HEK293 (cell line): ENCODE measurements at regions not wholly inside any gene's neighbourhood (a gene's known extent, or its start where the extent isn't known, plus 50 kb on each side); places are given as distances from the start of the nearest gene placed in this dataset.

Experiments used
- CTCF ChIA-PET: fragments of 350-600 bp; formaldehyde crosslinking; extraction: SDS; loops from one replicate; lab custom pipeline; 2021; ENCODE audit warnings: antibody characterized with exemption; lab: Yijun Ruan, JAX
- POLR2A ChIA-PET: fragments of 300-600 bp; formaldehyde crosslinking; extraction: SDS; loops from one replicate; lab custom pipeline; 2020; ENCODE audit warnings: antibody characterized with exemption, inconsistent platforms; lab: Yijun Ruan, JAX
- H3K27ac ChIP-seq: fragments of 200-500 bp; sonication (Bioruptor generic); 2 replicates; pipeline ENCODE4 v1.5.1; 2014; ENCODE audit warnings: low read depth, low read length, control low read depth, inconsistent platforms; ENCODE audit errors: extremely low read depth
- H3K36me3 ChIP-seq, 2 experiments: fragments of 200-500 bp in 1 of 2; sonication (Bioruptor generic) in 1 of 2; 1 replicate in 1 of 2; 2 replicates in 1 of 2; pipeline ENCODE4 v1.5.1; 2014 to 2017; ENCODE audit warnings: inconsistent platforms in 2 of 2, low read length in 2 of 2; ENCODE audit not compliant: control insufficient read depth in 2 of 2, insufficient read depth in 1 of 2
- H3K4me1 ChIP-seq: fragments of 200-500 bp; sonication (Bioruptor generic); 2 replicates; pipeline ENCODE4 v1.5.1; 2014; ENCODE audit warnings: mild to moderate bottlenecking, low read length, inconsistent platforms; ENCODE audit not compliant: control insufficient read depth, insufficient read depth
- H3K4me3 ChIP-seq: 2 replicates; pipeline ENCODE4 v1.5.1; 2011; ENCODE audit warnings: low read depth, mild to moderate bottlenecking, control low read depth, low read length, moderate library complexity
- H3K9me3 ChIP-seq: fragments of 200-500 bp; sonication (Bioruptor generic); 2 replicates; pipeline ENCODE4 v1.5.1; 2014; ENCODE audit warnings: low read depth, low read length, inconsistent platforms; ENCODE audit not compliant: control insufficient read depth, insufficient read depth
- CTCF ChIP-seq: fragments of 450-650 bp; formaldehyde crosslinking; IDR thresholded peaks from 2 replicates; pipeline ENCODE4 v1.5.1; 2016; ENCODE audit warnings: missing biosample characterization, missing genetic modification characterization
- PBX3 ChIP-seq: sonication (generic); formaldehyde crosslinking; IDR thresholded peaks from 2 replicates; pipeline ENCODE4 v1.8.1; 2022; ENCODE audit warnings: mild to moderate bottlenecking, moderate library complexity, missing genetic modification reagents
- REPIN1 ChIP-seq: fragments of 450-650 bp; formaldehyde crosslinking; IDR thresholded peaks from 2 replicates; pipeline ENCODE4 v1.5.1; 2017; ENCODE audit warnings: missing biosample characterization, missing genetic modification characterization, low read depth
- SP3 ChIP-seq: fragments of 450-650 bp; formaldehyde crosslinking; IDR thresholded peaks from 2 replicates; pipeline ENCODE4 v1.5.1; 2016; ENCODE audit warnings: missing biosample characterization, missing genetic modification characterization
- ZBTB20 ChIP-seq: fragments of 450-650 bp; formaldehyde crosslinking; IDR thresholded peaks from 2 replicates; pipeline ENCODE4 v1.5.1; 2016; ENCODE audit warnings: missing biosample characterization, missing genetic modification characterization
- ZBTB21 ChIP-seq: fragments of 450-650 bp; formaldehyde crosslinking; IDR thresholded peaks from 2 replicates; pipeline ENCODE4 v1.5.1; 2017; ENCODE audit warnings: missing biosample characterization, missing genetic modification characterization
- ZFHX2 ChIP-seq: fragments of 450-650 bp; formaldehyde crosslinking; conservative IDR thresholded peaks from 2 replicates; pipeline ENCODE4 v1.5.1; 2016; ENCODE audit warnings: missing biosample characterization, missing genetic modification characterization
- ZFP3 ChIP-seq: fragments of 450-650 bp; formaldehyde crosslinking; IDR thresholded peaks from 2 replicates; pipeline ENCODE4 v1.5.1; 2016; ENCODE audit warnings: low read depth, missing biosample characterization, missing genetic modification characterization
- ZNF114 ChIP-seq: fragments of 450-650 bp; formaldehyde crosslinking; IDR thresholded peaks from 2 replicates; pipeline ENCODE4 v1.5.0; 2017; ENCODE audit warnings: missing biosample characterization, missing genetic modification characterization
- ZNF121 ChIP-seq: fragments of 450-650 bp; formaldehyde crosslinking; IDR thresholded peaks from 2 replicates; pipeline ENCODE4 v1.5.1; 2016; ENCODE audit warnings: missing biosample characterization, missing genetic modification characterization
- ZNF138 ChIP-seq: fragments of 450-650 bp; formaldehyde crosslinking; IDR thresholded peaks from 2 replicates; pipeline ENCODE4 v1.5.1; 2016; ENCODE audit warnings: missing biosample characterization, missing genetic modification characterization, borderline replicate concordance
- ZNF2 ChIP-seq: fragments of 450-650 bp; formaldehyde crosslinking; IDR thresholded peaks from 2 replicates; pipeline ENCODE4 v1.5.1; 2016; ENCODE audit warnings: missing biosample characterization, missing genetic modification characterization
- ZNF202 ChIP-seq: fragments of 450-650 bp; formaldehyde crosslinking; IDR thresholded peaks from 2 replicates; pipeline ENCODE4 v1.5.1; 2016; ENCODE audit warnings: missing biosample characterization, missing genetic modification characterization, borderline replicate concordance
- ZNF26 ChIP-seq: fragments of 450-650 bp; formaldehyde crosslinking; IDR thresholded peaks from 2 replicates; pipeline ENCODE4 v1.5.1; 2016; ENCODE audit warnings: missing biosample characterization, missing genetic modification characterization
- ZNF354C ChIP-seq: fragments of 450-650 bp; formaldehyde crosslinking; IDR thresholded peaks from 2 replicates; pipeline ENCODE4 v1.5.1; 2016; ENCODE audit warnings: missing biosample characterization, missing genetic modification characterization, low read depth, borderline replicate concordance
- ZNF394 ChIP-seq: fragments of 450-650 bp; formaldehyde crosslinking; IDR thresholded peaks from 2 replicates; pipeline ENCODE4 v1.5.1; 2016; ENCODE audit warnings: missing biosample characterization, missing genetic modification characterization, mild to moderate bottlenecking, moderate library complexity, borderline replicate concordance
- ZNF404 ChIP-seq: fragments of 450-650 bp; formaldehyde crosslinking; IDR thresholded peaks from 2 replicates; pipeline ENCODE4 v1.5.1; 2017; ENCODE audit warnings: missing biosample characterization, missing genetic modification characterization
- ZNF449 ChIP-seq: fragments of 450-650 bp; formaldehyde crosslinking; IDR thresholded peaks from 2 replicates; pipeline ENCODE4 v1.5.1; 2017; ENCODE audit warnings: missing biosample characterization, mild to moderate bottlenecking, missing genetic modification characterization, moderate library complexity
- ZNF488 ChIP-seq: fragments of 450-650 bp; formaldehyde crosslinking; IDR thresholded peaks from 2 replicates; pipeline ENCODE4 v1.5.1; 2016; ENCODE audit warnings: missing biosample characterization, missing genetic modification characterization
- ZNF513 ChIP-seq: fragments of 450-650 bp; IDR thresholded peaks from 2 replicates; pipeline ENCODE4 v1.5.1; 2018; ENCODE audit warnings: missing biosample characterization, missing genetic modification characterization
- ZNF610 ChIP-seq: fragments of 450-650 bp; formaldehyde crosslinking; IDR thresholded peaks from 2 replicates; pipeline ENCODE4 v1.5.1; 2016; ENCODE audit warnings: missing biosample characterization, missing genetic modification characterization, borderline replicate concordance
- ZNF626 ChIP-seq: fragments of 450-650 bp; sonication (Bioruptor Pico); formaldehyde crosslinking; IDR thresholded peaks from 2 replicates; pipeline ENCODE4 v1.5.1; 2018; ENCODE audit warnings: missing biosample characterization, missing genetic modification characterization, inconsistent platforms
- ZNF704 ChIP-seq: fragments of 450-650 bp; formaldehyde crosslinking; IDR thresholded peaks from 2 replicates; pipeline ENCODE4 v1.5.1; 2016; ENCODE audit warnings: missing biosample characterization, missing genetic modification characterization
- ZNF707 ChIP-seq: fragments of 450-650 bp; formaldehyde crosslinking; IDR thresholded peaks from 2 replicates; pipeline ENCODE4 v1.5.1; 2016; ENCODE audit warnings: missing biosample characterization, missing genetic modification characterization
- ZNF776 ChIP-seq: fragments of 450-650 bp; formaldehyde crosslinking; IDR thresholded peaks from 2 replicates; pipeline ENCODE4 v1.5.0; 2017; ENCODE audit warnings: missing biosample characterization, missing genetic modification characterization, borderline replicate concordance
- ZNF837 ChIP-seq: fragments of 450-650 bp; formaldehyde crosslinking; IDR thresholded peaks from 2 replicates; pipeline ENCODE4 v1.5.1; 2016; ENCODE audit warnings: missing biosample characterization, missing genetic modification characterization

- ChIA-PET POLR2A (no interaction called here), CTCF (no interaction called here)
- Histone ChIP-seq H3K27ac (no peak overlapping the region), H3K4me3 (no peak overlapping the region), H3K36me3 (no peaks in the 10 kb centered on the region)
- TF ChIP-seq ZFHX2 (tag by site-specific recombination) (no peak), ZNF610 (tag by site-specific recombination) (no peak), ZNF837 (tag by site-specific recombination) (no peak), ZNF626 (no peak), ZNF704 (tag by site-specific recombination) (no peak), ZNF121 (tag by site-specific recombination) (no peak), ZNF354C (tag by site-specific recombination) (no peak), ZNF776 (no peak), ZNF394 (tag by site-specific recombination) (no peak), ZBTB20 (tag by site-specific recombination) (no peak), ZNF404 (tag by site-specific recombination) (no peak), PBX3 (no peak), ZNF449 (tag by site-specific recombination) (no peak), ZBTB21 (tag by site-specific recombination) (no peak), ZNF513 (tag by site-specific recombination) (no peak), ZFP3 (tag by site-specific recombination) (no peak), ZNF114 (tag by site-specific recombination) (no peak), SP3 (tag by site-specific recombination) (no peak), ZNF707 (no peak)
- TF ChIP-seq, all 188 proteins: peak for 0
- Histone ChIP-seq H3K4me1 (no peaks in the 10 kb centered on the region), H3K9me3 (no peaks in the 10 kb centered on the region)
Observed at GRCh38 chr5:167242701-167243100, 1048.7 kb upstream of the WWC1 start.

- Histone ChIP-seq H3K4me1 (no peaks in the 10 kb centered on the region), H3K27ac (no peak overlapping the region), H3K36me3 (no peaks in the 10 kb centered on the region), H3K4me3 (no peak overlapping the region), H3K9me3 (no peaks in the 10 kb centered on the region)
- ChIA-PET POLR2A (no interaction called here), CTCF (interaction anchor here (0.6 kb wide), 1 partner anchor 292 kb away, joined by 3 read pairs; no protein-coding TSS in a partner anchor)
- TF ChIP-seq ZNF138 (tag by site-specific recombination): no peak
- TF ChIP-seq REPIN1 (tag by site-specific recombination): no peak
- no peak for TF ChIP-seq ZNF2 (tag by site-specific recombination)
- TF ChIP-seq ZNF202 (tag by site-specific recombination): no peak
- no peak for TF ChIP-seq ZNF488 (tag by site-specific recombination)
- no peak for TF ChIP-seq CTCF (tag by site-specific recombination)
- no peak for TF ChIP-seq ZNF26 (tag by site-specific recombination)
Observed at GRCh38 chr5:167243463-167243862, 1048.0 kb upstream of the WWC1 start.
